A673 (cell line): ENCODE measurements at regions not wholly inside any gene's neighbourhood (a gene's known extent, or its start where the extent isn't known, plus 50 kb on each side); places are given as distances from the start of the nearest gene placed in this dataset.

ENCODE experiments used
- BruUV-seq: library from RNA; stranded (reverse); fragments of 400-500 nt; replicated peaks from 2 replicates; lab custom pipeline; 2021; lab: Mats Ljungman, UMichigan
- CTCF ChIA-PET: fragments of 300-600 bp; sonication (Branson Sonifier 250); formaldehyde crosslinking; loops from one replicate; lab custom pipeline; 2022; ENCODE audit warnings: antibody characterized with exemption; lab: Charles Lee
- POLR2A ChIA-PET: fragments of 300-600 bp; sonication (Branson Sonifier 250); formaldehyde crosslinking; loops from one replicate; lab custom pipeline; 2022; ENCODE audit warnings: antibody characterized with exemption; ENCODE audit not compliant: low non-redundant PET; lab: Charles Lee
- DNase-seq: peaks from one replicate; pipeline ENCODE4 v3.0.0-alpha.2; 2015; ENCODE audit warnings: low spot score
- H3K27ac ChIP-seq: fragments of 200-600 bp; sonication (generic); 2 replicates; pipeline ENCODE4 v1.5.1; 2016; ENCODE audit warnings: mixed run types, low read depth, mild to moderate bottlenecking, mixed read lengths, antibody characterized with exemption, low read length; ENCODE audit not compliant: poor library complexity, severe bottlenecking
- H3K27me3 ChIP-seq: fragments of 200-600 bp; sonication (generic); replicated peaks from 2 replicates; pipeline ENCODE4 v1.6.1; 2017; ENCODE audit warnings: mixed run types, low read depth, mild to moderate bottlenecking, mixed read lengths, antibody characterized with exemption, low read length; ENCODE audit not compliant: insufficient read depth, poor library complexity
- H3K36me3 ChIP-seq: fragments of 200-600 bp; sonication (generic); 2 replicates; pipeline ENCODE4 v1.6.1; 2016; ENCODE audit warnings: mixed run types, mild to moderate bottlenecking, mixed read lengths, antibody characterized with exemption, low read length; ENCODE audit not compliant: insufficient read depth, poor library complexity, severe bottlenecking
- H3K4me1 ChIP-seq: fragments of 200-600 bp; sonication (generic); 2 replicates; pipeline ENCODE4 v1.6.1; 2017; ENCODE audit warnings: mixed run types, mild to moderate bottlenecking, mixed read lengths, antibody characterized with exemption, low read length; ENCODE audit not compliant: insufficient read depth, poor library complexity, severe bottlenecking
- H3K4me3 ChIP-seq: fragments of 200-600 bp; sonication (generic); 2 replicates; pipeline ENCODE4 v1.5.1; 2016; ENCODE audit warnings: low read depth, mixed run types, mild to moderate bottlenecking, mixed read lengths, low read length; ENCODE audit not compliant: poor library complexity, severe bottlenecking
- H3K9me3 ChIP-seq: fragments of 200-600 bp; sonication (generic); 2 replicates; pipeline ENCODE4 v1.6.1; 2016; ENCODE audit warnings: mixed run types, low read depth, mild to moderate bottlenecking, mixed read lengths, antibody characterized with exemption, low read length; ENCODE audit not compliant: poor library complexity, severe bottlenecking
- CTCF ChIP-seq: fragments of 300-800, 200-600 bp; sonication (generic); conservative IDR thresholded peaks from 2 replicates; pipeline ENCODE4 v1.5.1; 2017; ENCODE audit warnings: low read depth, mild to moderate bottlenecking, antibody characterized with exemption, low read length, moderate library complexity, mixed read lengths
- EZH2 ChIP-seq: fragments of 200-600 bp; sonication (generic); IDR thresholded peaks from 2 replicates; pipeline ENCODE4 v1.6.1; 2017; ENCODE audit warnings: borderline replicate concordance, low read depth, mild to moderate bottlenecking, mixed read lengths, antibody characterized with exemption, low read length; ENCODE audit not compliant: poor library complexity, severe bottlenecking
- intact Hi-C: fragments of 100-400 bp; cut with micrococcal nuclease; formaldehyde crosslinking; loops from one replicate; pipeline ENCODE4 v1.10.0; 2022; ENCODE audit not compliant: unreplicated experiment

GRCh38 chr1:244137725-244138124 is 86.6 kb downstream of the ZBTB18 start:
- H3K36me3 ChIP-seq = no peaks in the 10 kb centered on the region
- TF ChIP-seq EZH2 = no peak
- TF ChIP-seq CTCF = no peak
- no peaks in the 10 kb centered on the region for H3K27me3 ChIP-seq
- H3K27ac ChIP-seq = no peak overlapping the region
- no TSS peak for BruUV-seq
- H3K4me3 ChIP-seq = no peak overlapping the region
- ChIA-PET CTCF (no interaction called here), POLR2A (no interaction called here)
- intact Hi-C loops = no loop called here
- H3K4me1 ChIP-seq = no peaks in the 10 kb centered on the region
- no peak for DNase-seq
- H3K9me3 ChIP-seq = no peaks in the 10 kb centered on the region

- Histone ChIP-seq H3K27me3 (no peaks in the 10 kb centered on the region), H3K4me3 (no peak overlapping the region), H3K9me3 (no peaks in the 10 kb centered on the region), H3K27ac (no peak overlapping the region), H3K36me3 (no peaks in the 10 kb centered on the region), H3K4me1 (no peaks in the 10 kb centered on the region)
- TF ChIP-seq EZH2 = no peak
- TF ChIP-seq CTCF = no peak
- DNase-seq = no peak
- intact Hi-C loops = no loop called here
- POLR2A ChIA-PET = no interaction called here
- CTCF ChIA-PET = no interaction called here
- BruUV-seq = no TSS peak
These were observed 87.3 kb downstream of the ZBTB18 start for GRCh38 chr1:244138399-244138798.

GRCh38 chr1:244139655-244140054 is 88.6 kb downstream of the ZBTB18 start:
- H3K4me1 ChIP-seq = no peaks in the 10 kb centered on the region
- no peak for DNase-seq
- no peak overlapping the region for H3K4me3 ChIP-seq
- intact Hi-C loops = no loop called here
- H3K36me3 ChIP-seq = no peaks in the 10 kb centered on the region
- ChIA-PET CTCF (no interaction called here), POLR2A (no interaction called here)
- H3K27me3 ChIP-seq = no peaks in the 10 kb centered on the region
- no peak overlapping the region for H3K27ac ChIP-seq
- H3K9me3 ChIP-seq = no peaks in the 10 kb centered on the region
- BruUV-seq = no TSS peak
- no peak for TF ChIP-seq CTCF
- no peak for TF ChIP-seq EZH2
